PFSK-1 (cell line): ENCODE measurements at regions not wholly inside any gene's neighbourhood (a gene's known extent, or its start where the extent isn't known, plus 50 kb on each side); places are given as distances from the start of the nearest gene placed in this dataset.

Experiments used
- FOXP2 ChIP-seq: optimal IDR thresholded peaks from 2 replicates; pipeline ENCODE3; 2011; ENCODE audit warnings: borderline replicate concordance, control low read depth, inconsistent platforms; ENCODE audit not compliant: insufficient read depth; ENCODE audit errors: extremely low read length, extremely low read depth
- POLR2AphosphoS5 ChIP-seq: IDR thresholded peaks from 2 replicates; pipeline ENCODE4 v1.6.1; 2012; ENCODE audit warnings: low read depth, mild to moderate bottlenecking, control low read depth, low read length, moderate library complexity
- SIN3A ChIP-seq: IDR thresholded peaks from 2 replicates; pipeline ENCODE4 v1.6.1; 2012; ENCODE audit warnings: mild to moderate bottlenecking, low read length, moderate library complexity, borderline replicate concordance; ENCODE audit not compliant: insufficient read depth
- TAF1 ChIP-seq: IDR thresholded peaks from 2 replicates; pipeline ENCODE4 v1.6.1; 2012; ENCODE audit warnings: low read length, control low read depth, borderline replicate concordance; ENCODE audit not compliant: insufficient read depth
- TF ChIP-seq, protein P1 (sequence below), 2 experiments: IDR thresholded peaks; 2 replicates each; pipeline versions ENCODE4 v1.6.1 to v1.8.0; 2011 to 2012; ENCODE audit warnings: low read depth in 2 of 2, low read length in 2 of 2, control low read depth in 1 of 2, inconsistent platforms in 1 of 2, mild to moderate bottlenecking in 1 of 2, moderate library complexity in 1 of 2; ENCODE audit not compliant: insufficient read depth in 1 of 2

GRCh38 chr3:18810306-18810661 lies 338.0 kb upstream of the KCNH8 start:
- no peak for TF ChIP-seq TAF1
- TF ChIP-seq, protein P1, sequence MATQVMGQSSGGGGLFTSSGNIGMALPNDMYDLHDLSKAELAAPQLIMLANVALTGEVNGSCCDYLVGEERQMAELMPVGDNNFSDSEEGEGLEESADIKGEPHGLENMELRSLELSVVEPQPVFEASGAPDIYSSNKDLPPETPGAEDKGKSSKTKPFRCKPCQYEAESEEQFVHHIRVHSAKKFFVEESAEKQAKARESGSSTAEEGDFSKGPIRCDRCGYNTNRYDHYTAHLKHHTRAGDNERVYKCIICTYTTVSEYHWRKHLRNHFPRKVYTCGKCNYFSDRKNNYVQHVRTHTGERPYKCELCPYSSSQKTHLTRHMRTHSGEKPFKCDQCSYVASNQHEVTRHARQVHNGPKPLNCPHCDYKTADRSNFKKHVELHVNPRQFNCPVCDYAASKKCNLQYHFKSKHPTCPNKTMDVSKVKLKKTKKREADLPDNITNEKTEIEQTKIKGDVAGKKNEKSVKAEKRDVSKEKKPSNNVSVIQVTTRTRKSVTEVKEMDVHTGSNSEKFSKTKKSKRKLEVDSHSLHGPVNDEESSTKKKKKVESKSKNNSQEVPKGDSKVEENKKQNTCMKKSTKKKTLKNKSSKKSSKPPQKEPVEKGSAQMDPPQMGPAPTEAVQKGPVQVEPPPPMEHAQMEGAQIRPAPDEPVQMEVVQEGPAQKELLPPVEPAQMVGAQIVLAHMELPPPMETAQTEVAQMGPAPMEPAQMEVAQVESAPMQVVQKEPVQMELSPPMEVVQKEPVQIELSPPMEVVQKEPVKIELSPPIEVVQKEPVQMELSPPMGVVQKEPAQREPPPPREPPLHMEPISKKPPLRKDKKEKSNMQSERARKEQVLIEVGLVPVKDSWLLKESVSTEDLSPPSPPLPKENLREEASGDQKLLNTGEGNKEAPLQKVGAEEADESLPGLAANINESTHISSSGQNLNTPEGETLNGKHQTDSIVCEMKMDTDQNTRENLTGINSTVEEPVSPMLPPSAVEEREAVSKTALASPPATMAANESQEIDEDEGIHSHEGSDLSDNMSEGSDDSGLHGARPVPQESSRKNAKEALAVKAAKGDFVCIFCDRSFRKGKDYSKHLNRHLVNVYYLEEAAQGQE (IDR thresholded peaks at IDR 0.05; ENCODE audit: insufficient read depth in 1 of 2, low read depth in 2 of 2, low read length in 2 of 2): no peak
- TF ChIP-seq POLR2AphosphoS5: no peak
- no peak for TF ChIP-seq SIN3A
- TF ChIP-seq FOXP2: no peak
